KBM-7 (cell line): ENCODE measurements at regions not wholly inside any gene's neighbourhood (a gene's known extent, or its start where the extent isn't known, plus 50 kb on each side); places are given as distances from the start of the nearest gene placed in this dataset.
"Not testable (repeated sequence)": the region's sequence is repeated elsewhere in the genome, so short reads cannot be mapped to it uniquely, and the experiment has no call there.

ENCODE experiments used
- DNase-seq: peaks from one replicate; pipeline ENCODE4 v3.0.0-alpha.2; 2015
- in situ Hi-C: fragments of 300-500 bp; cut with MboI; formaldehyde crosslinking; loops from 2 replicates; pipeline ENCODE4 v1.14.3; 2020; ENCODE audit warnings: low sequenced_read_pairs, low pct_unique_long_range_greater_than_20kb, mixed read lengths

DNA sequence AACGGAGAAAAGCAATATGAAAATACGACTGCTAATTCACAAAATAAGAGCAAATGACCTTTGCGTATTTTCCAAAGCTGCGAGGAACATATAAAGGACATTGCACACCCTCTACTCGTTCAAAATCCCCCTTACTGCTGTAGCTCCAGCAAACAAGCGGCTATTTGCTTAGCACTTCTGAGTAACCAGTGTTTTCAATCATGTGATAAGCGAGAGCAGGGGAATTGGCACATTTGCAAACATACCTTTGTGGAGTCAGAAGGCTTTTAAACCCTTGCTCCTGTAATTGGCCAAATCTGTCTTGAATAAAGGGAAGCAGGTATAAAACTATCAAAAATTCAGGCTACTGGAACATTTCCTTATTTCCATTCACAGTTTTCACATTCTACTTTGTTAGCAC lies 610.2 kb downstream of the UBE2NL start:
- DNase-seq = no peak
- in situ Hi-C loops = no loop called here

DNA sequence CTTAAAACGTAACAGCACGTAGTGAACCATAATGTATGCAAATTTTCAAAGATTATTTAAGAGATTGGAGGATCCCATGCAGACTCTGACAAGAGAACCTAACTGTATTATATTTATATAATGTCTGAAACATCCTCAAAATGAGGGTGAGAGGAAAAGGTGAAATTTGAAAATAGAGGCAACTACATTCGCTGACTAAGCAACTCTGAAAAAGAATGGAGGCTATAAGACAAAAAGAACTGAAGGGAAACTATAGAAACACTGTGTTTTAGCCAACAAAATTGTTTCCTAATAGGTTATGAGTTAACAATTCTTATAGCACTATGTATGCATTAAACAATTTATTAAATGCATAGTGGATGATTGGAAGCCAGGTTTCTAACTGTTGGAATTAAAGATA lies 648.0 kb downstream of the UBE2NL start:
- DNase-seq = no peak
- in situ Hi-C loops = no loop called here

DNA sequence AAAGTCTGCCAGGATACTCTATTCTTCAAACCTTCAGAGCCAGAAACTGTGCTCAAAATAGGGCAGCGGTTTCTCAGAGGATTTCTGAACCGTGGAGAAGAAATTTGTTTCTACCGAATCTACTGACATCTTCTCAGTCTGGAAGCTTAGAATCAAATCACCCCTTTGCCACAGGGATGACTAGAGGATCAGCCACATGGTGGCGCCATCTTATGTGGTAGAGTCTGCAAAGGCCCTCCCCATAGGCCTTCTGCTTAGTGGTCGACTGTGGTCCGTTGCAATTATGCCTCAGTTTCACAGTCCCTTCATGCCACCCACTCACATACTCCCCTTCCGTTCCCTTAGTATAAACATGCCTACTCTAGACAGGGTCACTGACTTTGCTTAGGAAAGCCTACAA lies 680.7 kb upstream of the SPANXN1 start:
- peak; percentile 3 for DNase-seq
- in situ Hi-C loops = no loop called here

DNA sequence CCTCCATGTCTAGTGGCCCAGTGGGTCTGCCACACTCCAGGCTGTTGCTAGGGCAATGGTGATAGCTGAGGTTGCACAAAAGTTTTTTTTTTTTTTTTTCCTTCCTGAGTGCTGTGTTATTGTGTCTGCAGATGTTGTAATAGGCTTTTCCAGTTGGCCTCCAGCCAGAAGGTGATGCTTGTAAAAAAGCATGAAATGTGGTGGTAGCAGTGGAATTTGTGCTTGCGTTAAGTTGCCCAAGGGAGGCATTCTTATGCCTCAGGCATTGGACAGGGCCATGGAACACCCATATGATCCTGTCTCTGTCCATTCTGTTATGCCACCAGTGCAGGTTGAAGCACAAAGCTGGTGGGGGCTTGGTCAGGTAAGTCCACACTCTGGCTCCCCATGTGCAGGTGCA lies 660.5 kb upstream of the SPANXN1 start:
- no peak for DNase-seq
- in situ Hi-C loops = no loop called here

DNA sequence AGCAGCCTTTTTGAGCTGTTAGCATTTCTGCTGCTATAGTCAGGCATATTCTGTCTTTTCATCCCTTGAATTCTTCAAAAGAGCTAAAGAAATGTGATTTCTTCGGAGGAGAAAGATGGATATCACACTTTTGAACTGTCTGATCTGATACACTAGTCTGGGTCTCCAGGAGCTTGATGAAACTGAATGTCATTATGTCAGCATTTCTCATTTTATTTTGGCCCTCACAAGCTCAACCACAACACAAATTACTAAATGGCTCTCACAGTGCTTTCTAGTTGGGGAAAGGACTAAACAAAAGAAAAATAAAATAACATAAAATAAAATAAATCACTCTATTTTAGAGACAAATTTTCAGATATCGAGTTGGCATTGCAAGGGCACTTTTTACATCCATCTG lies 655.3 kb upstream of the SPANXN1 start:
- in situ Hi-C loops = no loop called here

DNA sequence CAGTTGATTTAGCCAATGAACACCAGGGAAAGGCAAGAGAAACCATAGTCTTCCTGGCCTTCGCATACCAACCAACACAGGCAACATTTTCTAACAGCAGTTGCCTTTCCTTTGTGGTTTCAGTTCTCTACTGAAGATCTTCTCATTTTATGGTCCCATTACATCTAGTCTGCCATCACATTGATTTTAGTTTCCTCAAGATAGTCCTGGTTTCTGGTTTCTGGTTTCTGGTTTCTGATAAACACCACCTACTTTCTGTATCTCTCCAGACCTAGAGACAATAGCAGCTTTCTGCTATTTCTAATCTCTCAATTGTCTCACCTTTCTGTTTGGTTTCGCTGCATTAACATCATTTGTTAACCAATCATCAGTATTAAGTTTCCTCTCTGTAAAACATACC lies 646.3 kb upstream of the SPANXN1 start:
- DNase-seq = no peak
- in situ Hi-C loops = no loop called here

More for the DNA sequence above, 655.3 kb upstream of the SPANXN1 start:
- DNase-seq = no peak

DNA sequence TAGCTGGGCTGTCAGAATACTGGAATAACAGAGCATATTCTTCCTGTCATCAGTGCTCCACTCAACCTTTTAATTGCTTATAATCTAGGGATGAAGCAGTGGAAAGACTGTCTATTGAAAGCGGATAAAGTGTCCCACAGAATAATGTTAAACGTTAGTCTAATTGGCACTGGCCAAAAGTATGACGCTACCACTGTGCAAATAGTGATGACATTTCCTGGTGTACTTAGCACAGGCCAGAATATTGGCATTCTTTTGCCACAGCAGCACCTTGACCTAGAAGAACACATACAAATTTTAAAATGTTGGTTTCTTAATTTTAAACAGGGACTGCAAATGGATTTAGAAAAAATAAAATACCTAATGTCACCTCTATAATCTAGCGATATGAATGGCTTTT lies 635.2 kb upstream of the SPANXN1 start:
- in situ Hi-C loops = no loop called here
- no peak for DNase-seq

DNA sequence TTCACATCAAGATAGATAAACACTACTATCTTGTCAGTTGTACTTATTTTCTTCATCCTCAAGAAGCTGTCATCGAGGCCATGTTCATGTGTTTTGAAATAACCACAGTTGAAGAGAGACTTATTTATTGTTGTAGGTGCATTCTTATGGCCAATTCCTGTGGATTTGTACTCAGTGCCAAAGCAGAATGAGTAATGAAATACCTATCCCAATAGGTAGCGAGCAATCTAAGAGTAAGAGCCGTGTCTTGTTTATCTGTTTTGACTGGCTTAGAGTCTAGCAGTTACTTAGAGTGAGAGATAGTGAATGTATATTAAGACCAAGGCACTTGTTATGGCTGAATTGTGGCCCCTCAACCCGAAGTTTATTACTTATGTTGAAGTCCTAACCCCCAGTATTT lies 631.0 kb upstream of the SPANXN1 start:
- no peak for DNase-seq
- in situ Hi-C loops = no loop called here

DNA sequence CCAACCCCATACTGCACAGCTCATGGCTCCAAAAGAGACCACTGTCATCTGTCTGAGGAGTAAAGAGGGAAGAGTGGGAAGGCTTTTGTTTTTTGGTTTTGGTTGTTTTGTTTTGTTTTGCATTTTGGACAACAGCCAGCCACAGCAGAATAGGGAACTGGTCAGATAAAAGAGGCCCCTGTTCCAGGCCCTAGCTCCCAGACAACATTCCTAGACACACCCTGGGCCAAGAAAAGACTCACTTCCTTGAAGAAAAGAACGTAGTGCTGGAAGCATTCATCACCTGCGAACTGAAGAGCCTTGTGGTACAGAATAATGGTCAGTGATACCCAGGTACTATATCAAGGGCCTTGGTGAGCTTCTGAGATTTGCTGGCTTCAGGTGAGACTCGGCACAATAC lies 619.4 kb upstream of the SPANXN1 start:
- in situ Hi-C loops = no loop called here
- DNase-seq = no peak

DNA sequence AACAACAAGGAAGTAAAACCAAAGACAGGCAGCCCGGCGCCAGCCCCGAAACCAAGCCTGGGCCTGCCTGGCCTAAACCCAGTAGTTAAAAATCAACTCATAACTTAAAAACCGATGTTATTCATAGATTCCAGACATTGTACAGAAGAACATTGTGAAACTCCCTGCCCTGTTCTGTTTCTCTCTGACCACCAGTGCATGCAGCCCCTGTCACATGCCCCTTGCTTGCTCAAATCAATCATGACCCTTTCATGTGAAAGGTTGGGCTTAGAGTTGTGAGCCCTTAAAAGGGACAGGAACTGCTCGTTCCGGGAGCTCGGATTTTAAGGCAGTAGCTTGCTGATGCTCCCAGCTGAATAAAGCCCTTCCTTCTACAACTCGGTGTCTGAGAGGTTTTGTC lies 612.9 kb upstream of the SPANXN1 start:
- DNase-seq, in situ Hi-C loops: not testable (repeated sequence)

DNA sequence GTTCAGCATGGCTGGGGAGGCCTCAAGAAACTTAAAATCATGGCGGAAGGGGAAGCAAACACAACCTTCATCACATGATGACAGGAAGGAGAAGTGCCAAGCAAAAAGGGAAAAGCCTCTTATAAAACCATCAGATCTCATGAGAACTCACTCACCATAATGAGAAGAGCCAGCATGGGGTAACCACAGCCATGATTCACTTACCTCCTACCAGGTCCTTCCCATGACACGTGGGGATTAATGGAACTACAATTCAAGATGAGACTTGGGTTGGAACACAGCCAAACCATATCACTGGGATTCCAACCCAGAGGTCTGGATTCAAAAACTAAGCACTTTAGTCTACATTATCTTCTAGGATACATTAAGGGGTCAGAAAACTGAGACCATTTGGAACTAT lies 609.6 kb upstream of the SPANXN1 start:
- in situ Hi-C loops = no loop called here
- DNase-seq = peak; percentile 27

DNA sequence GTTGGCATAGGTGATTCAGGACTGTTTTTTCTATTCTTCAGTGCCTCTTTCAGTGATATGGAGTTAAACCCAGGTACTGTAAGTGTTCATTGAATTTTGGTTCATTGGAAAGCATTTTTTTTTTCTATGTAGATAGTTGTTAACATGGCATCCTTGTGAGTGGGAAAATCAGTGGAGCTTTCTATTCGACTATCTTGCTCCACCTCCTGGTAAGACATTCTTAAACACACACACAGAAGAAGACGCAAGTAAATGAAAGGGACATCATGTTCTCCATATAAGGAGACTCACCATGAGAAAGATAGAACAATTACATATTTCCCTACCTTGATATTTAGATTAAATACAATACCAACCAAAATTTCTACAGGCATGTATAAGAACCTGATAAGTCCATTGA lies 598.5 kb upstream of the SPANXN1 start:
- DNase-seq = no peak
- in situ Hi-C loops = no loop called here

DNA sequence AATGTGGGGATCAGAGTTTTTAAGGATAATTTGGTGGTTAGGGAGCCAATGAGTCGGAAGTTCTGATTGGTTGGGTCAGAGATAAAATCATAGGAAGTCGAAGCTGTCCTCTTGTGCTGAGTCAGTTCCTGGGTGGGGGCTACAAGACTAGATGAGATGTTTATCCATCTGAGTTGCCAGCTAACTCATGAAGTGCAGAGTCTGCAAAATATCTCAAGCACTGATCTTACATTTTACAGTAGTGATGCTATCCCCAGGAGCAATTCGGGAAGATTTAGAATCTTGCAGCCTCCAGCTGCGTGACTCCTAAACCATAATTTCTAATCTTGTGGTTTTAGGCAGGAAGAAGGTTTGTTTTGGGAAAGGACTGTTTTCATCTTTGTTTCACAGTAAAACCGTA lies 565.8 kb upstream of the SPANXN1 start:
- in situ Hi-C loops = no loop called here
- DNase-seq = peak; percentile 63

DNA sequence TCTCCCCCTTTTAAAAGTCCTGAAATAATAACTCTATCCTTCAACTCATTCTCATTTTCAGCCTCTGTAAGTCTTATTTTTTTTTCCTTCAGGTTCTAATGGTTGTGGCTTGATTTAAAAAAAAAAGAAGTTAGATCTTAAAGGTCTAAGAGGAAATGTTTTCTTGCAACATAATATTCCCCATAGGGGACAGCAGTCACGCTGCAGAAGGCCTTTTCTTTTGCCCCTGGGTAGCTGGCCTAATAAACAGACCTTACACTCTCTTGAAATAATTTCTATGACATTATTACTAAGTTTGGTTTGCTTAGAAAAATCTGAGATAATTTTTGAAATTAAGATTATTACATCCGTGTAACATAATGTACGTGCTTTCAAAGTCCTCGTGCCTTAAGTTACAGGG lies 564.1 kb upstream of the SPANXN1 start:
- in situ Hi-C loops = no loop called here
- no peak for DNase-seq

DNA sequence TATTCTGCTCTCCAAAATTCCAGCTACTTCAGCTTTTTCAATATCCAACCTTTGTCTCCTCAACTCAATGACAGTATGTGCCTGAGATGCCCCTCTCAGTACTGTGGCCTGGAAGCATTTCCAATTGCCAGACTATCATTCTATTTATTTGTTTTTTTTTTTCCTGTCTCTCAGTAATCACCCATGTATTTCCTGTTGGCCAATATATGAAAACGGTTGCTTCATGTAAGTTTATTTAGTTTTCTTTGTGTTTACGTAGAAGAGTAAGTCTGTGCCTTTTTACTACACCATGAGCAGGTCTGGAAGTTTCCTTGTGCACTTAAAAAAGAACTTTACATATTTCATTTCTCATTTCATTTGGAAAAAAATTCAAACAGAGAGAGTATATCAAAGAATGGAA lies 537.5 kb upstream of the SPANXN1 start:
- in situ Hi-C loops = no loop called here
- DNase-seq = no peak

DNA sequence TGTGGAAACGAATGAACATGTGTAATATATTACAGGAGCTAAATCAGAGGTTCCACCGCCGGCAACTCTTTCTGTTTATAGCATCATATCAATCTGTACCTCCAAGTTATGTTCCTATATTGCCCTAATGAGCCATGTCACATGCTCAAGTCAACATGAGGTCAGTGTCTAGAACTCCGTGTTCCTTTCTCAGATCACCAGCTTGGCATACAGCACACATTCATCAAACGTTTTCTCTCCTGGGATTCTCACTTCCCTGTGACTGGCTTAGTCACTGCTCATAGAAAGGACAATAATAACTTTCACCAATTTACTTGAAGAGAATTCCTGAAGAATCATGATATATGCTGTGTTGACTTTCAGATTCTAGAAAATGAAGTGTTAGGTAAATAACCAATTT lies 532.0 kb upstream of the SPANXN1 start:
- DNase-seq = no peak
- in situ Hi-C loops = no loop called here

DNA sequence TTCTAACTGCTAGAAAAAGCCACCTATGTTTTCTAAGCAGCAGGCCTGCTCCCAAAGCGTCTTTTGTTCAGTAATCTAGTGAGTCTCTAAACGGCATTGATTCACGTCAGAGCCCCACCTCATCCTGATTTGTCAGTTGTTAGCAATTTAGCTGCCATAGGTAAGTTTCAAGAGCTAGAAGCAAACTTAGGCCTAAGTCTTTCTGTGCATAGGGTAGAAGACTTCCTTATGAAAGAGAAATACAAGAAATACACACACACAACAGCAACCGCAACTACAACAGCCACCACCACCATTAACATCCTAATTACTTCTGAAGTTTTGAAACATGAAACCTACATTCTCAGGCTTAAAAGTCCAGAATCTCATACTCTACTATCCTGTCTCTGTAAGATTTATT lies 531.1 kb upstream of the SPANXN1 start:
- in situ Hi-C loops = no loop called here
- DNase-seq = no peak

DNA sequence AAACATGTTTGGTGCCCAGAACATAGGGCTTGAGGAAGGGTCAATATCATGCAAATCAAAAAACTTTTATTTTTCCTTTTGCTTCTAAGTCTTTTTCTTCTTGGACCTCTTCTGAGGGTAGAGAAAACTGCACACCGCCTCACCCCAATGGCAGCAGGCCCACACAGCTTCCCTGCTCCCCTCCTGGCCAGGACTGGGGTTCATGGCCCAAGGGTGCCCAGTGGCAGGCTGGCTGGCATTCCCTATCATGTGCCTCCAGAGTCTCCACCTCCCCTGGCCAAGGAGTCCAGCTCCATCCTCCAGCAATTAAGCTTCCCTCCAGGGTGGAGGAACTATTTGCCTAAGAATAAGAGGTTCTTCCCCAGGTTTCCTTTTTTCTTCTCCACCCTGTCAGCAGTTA lies 529.6 kb upstream of the SPANXN1 start:
- in situ Hi-C loops = no loop called here
- no peak for DNase-seq

DNA sequence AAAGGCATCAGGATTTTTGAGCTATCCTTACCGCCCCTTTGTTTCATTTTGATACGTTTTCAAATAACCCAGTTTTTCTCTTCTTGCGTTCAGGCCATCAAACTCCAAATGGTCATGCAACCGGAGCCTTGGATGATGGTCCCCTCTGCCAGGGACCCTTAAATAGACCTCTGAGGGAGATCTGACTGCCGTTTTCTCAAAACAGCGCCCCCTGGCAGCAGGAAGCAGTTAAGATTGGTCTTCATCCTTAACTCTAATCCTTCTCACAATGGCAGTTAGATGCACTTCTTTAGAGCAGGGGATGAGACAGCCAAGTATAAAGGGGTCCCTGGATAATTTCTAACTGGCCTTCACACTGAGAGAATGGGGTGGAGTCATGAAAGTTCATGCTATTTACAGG lies 525.0 kb upstream of the SPANXN1 start:
- DNase-seq = peak; percentile 3

DNA sequence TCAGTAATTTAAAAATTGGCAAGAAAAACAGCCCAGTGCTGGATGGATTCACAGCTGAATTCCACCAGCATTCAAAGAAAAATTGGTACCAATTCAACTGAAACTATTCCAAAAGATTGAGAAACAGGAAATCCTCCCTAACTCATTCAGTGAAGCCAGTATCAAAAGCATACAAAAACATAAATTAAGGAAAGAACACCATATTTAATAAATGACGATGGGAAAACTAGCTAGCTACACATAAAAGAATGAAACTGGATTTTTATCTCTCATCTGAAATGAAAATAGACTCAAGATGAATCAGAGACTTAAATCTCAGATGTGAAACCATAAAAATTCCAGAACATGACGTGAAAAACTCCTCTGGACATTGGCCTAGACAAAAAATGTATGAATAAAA lies 516.8 kb upstream of the SPANXN1 start:
- in situ Hi-C loops = no loop called here
- no peak for DNase-seq

More for the DNA sequence above, 525.0 kb upstream of the SPANXN1 start:
- in situ Hi-C loops = no loop called here

DNA sequence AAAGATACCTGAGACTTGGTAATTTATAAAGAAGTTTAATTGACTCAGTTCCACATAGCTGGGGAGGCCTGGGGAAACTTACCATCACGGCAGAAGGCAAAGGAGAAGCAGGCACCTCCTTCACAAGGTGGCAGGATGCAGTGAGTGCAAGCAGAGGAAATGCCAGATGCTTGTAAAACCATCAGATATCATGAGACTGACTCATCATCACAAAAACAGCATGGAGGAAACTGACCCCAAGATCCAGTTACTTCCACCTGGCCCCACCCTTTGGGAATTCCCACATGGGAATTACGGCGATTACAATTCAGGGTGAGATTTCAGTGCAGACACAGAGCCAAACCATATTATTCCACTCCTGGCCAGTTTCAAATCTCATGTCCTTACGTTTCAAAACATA lies 514.7 kb upstream of the SPANXN1 start:
- in situ Hi-C loops = no loop called here
- DNase-seq = no peak

DNA sequence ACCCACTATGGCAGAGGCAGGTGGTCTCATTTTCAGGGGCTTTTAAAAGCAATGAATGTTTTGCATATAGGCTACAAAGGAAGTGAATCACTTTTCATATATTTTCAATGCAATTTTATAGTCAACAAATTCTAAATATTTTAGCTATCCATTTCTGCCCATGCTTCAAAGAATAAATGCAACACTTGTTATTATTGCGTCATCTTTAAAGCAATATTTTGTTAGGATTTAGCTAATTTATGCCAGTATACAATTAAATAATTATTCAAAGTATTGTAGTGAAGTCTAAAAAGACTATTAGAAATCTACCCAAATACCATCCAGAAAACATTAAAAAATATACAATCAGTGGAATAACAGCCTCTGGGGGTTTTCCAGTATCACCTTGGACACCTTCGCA lies 509.1 kb upstream of the SPANXN1 start:
- in situ Hi-C loops = no loop called here
- no peak for DNase-seq
